ENCODE measurements at regions not wholly inside any gene's neighbourhood (a gene's known extent, or its start where the extent isn't known, plus 50 kb on each side); places are given as distances from the start of the nearest gene placed in this dataset.
"Not testable (repeated sequence)": the region's sequence is repeated elsewhere in the genome, so short reads cannot be mapped to it uniquely, and the experiment has no call there.

- not testable (repeated sequence) for TF ChIP-seq POLR2A (IDR thresholded peaks at IDR 0.05; ENCODE audit: low read depth, low read length); POLR2AphosphoS5 (IDR thresholded peaks at IDR 0.05; ENCODE audit: low read depth, low read length); PAX5 (IDR thresholded peaks at IDR 0.05; ENCODE audit: insufficient read depth, low read length, severe bottlenecking); TAF1 (IDR thresholded peaks at IDR 0.05; ENCODE audit: low read depth, low read length); POU2F2 (IDR thresholded peaks at IDR 0.05; ENCODE audit: low read depth, low read length)
Measured at GRCh38 chr4:171229354-171229753, 583.9 kb upstream of the GALNTL6 start.

Measured in GM12891 (cell line).